NCI-H2196 (cell line): ENCODE measurements at regions not wholly inside any gene's neighbourhood (a gene's known extent, or its start where the extent isn't known, plus 50 kb on each side); places are given as distances from the start of the nearest gene placed in this dataset.

ENCODE experiments used
- DNase-seq: peaks from one replicate; lab custom pipeline; 2025; ENCODE audit not compliant: unreplicated experiment; lab: John Stamatoyannopoulos, UW

DNA sequence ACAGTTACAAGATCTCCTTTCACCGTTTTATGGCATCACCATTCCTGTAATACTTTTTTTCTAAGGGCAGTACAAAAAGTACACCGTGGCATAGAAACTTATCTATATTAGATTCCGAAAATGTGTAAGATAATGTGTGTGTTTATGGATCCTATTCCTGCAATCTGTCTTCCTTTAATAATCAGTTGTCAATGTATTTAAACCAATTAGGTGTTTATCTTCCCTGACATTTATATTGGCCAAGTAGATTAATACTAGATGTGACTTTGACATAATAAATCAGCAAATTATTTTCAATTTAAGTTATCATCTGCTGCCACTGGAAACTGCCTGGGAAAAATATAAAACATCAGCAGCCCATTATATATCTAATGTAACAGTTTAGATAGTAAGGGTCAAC is 770.3 kb upstream of the ADGRL2 start:
- no peak for DNase-seq

DNA sequence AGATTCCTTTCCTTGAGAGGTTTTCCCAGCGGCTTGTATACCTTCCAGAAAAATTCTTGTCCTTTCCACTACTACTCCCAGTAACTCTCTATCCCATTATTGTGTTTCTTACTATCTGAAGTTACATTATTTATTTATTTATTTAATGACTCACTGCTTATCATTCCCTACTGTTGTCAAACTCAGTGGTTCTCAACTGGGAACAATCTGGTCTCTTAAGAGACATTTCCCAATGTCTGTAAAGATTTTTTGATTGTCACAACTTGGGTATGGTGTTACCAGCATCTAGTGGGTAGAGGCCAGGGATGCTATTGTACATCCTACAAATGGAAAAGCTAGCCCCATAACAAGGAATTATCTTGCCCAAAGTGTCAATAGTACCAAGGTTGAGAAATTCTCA is 771.5 kb upstream of the ADGRL2 start:
- no peak for DNase-seq

DNA sequence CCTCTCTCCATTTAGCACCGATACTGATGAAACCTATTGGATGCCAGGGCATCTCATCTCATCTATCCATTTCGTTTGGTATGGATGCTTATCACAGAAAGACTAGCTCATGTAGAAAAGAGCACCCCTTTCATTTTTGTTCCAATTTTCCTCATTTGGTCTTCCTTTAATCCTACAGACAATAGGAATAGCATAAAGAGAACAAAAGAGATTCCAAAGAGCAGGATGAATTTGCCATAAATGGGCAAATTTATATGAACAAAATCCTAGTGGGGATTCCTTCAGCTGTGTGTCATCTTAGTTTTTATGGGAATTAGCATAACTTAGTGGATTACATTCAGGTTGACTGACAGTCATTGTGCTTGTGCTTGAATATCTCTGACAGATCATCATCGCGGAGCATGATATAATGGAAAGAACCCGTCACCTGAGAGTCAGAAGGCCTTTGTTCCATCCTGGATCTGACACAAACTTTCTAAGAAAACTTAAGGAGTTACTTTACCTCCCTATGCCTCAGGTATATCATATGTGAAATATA is 777.5 kb upstream of the ADGRL2 start:
- DNase-seq = no peak

DNA sequence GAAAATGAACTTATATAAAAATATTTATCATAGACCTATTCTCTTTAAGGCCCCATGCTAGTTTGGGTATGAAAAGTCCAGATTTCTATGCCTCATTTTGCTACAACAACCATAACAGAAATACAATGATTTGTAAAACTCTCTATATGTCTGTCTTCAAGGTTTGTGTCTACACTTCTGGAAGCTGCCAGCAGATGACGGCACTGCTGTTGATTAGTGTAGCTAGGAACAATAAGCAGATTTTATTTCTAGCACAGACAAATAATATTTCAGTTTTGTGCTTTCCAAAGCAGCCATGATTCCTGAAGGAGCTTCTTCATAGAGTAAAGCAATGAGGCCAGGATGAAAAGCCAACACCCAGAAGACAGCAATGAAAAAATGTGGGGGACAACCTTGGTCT is 779.6 kb upstream of the ADGRL2 start:
- no peak for DNase-seq

DNA sequence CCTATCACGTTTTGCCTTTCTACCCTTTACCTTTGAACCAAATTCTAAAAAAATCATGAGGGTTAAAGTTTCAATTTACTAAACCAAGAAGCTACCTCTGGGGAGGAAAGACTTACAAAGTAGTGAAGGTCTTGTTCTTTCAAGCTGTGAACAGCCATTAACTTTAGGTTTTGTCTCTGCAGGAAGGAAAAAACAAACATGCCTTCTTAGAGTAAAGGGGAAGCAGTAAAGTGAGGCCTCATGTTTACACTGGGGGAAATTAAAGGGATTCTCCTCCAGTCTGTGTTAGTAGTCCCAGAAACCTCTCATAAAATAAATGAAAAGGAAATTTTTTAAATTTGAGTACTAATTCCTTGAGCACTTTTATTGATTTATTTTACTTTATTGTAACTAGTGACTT is 780.2 kb upstream of the ADGRL2 start:
- no peak for DNase-seq

DNA sequence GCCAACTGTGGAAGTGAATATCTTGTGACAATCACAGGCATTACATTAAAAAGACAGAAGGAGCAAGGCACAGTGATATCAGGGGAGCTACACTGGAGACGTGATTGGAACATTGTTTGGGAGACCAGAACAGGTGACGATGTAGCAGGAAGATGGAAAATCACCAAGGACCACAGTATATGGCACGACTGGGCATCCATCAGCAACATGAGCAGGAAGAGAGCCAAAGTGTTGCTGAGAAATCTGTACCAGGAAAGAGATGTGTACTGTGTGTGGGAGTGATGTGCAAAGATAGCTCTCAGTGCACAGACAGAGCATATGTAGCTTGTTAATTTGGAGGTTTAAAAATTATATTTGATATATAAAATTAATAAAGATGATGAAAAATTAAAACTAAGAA is 790.6 kb upstream of the ADGRL2 start:
- no peak for DNase-seq

DNA sequence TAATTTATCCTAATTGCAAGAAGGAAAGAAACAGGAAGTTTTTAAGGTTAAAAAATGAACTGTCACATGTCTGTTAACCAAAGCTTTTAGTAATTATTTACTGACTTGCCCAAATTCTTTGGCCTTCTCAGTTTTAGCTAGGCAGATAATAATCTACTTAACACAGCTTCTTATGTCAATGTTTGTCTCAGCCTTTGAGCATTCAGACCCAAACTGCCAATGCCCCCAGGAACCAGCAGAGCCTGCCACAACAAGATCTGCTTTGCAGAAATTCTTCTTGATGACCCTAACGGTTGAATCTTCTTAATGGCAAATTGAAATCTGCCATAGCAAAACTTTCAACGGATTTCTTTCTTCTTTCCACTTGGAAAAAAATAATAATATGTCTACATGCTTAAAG is 792.4 kb upstream of the ADGRL2 start:
- DNase-seq = no peak

DNA sequence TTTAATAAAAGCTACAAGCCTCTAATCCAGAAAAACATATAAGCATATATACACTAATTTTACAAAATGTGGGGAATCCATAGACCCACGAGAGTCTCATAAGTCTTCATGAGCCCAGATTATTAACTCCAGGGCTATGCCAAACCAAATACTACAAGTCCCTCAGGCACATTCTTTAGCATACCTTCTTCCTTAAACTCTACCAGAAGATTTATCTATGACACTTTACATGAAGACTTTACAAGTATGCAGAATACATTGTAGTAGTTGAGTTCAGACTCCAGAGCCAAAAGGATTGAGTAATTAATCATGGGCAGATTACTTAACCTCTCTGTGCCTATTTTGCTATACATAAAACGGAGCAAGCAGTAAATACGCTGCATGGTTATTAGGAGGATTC is 793.7 kb upstream of the ADGRL2 start:
- no peak for DNase-seq

DNA sequence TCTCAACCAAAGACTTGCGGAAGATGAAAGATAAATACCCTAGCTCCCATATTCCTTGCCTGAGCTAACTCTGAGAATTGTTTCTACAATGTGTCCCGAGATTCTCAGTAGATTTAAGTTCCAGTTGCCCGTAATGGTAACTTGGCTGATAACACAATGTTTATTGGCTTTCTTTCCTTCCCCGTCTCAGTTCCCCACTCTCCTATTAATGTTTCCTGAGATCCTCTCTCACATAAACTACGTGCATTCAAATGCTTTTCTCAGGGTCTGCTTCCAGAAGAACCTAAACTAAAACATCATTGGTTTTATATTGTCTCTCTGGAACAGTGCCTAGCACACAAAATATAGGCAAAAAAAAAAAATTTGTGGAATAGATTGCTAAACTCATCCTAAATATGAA is 794.2 kb upstream of the ADGRL2 start:
- DNase-seq = no peak

DNA sequence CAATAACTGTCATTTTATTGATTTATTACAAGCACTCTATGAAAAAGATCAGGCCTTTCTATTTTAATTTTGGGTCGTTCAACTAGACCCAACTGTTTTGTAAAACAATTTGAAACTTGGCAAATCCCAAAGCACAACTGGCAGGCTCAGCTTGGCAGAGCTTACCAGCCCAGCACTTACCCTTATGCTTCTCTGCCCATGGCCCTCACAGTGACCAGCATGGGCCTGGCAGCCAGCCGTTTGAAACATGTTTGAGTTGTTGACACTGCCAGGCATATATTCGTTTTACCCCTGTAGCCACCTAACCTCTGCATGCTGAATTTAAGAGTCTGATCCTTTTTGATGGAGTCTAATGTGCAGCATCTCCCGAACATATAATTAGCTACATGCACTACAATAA is 796.7 kb upstream of the ADGRL2 start:
- DNase-seq = no peak

DNA sequence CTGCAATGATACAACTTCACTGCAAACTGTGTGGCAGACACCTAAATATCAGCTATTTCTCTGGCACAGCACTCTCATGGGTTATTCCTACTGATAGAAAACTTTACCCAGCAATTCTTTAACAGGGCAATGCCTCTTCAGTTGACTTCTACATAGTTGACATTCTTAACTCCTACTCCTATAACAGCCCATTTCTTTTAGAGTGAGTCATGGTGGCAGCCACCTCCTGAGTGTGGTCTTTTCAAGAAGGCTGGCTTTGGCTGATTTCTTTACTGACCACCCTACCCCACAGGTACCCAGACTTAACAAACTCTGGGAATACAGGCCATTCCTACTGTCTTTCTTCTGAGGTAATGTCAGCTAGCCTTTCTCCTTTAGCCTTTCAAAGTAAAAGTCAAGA is 805.8 kb upstream of the ADGRL2 start:
- DNase-seq = no peak

DNA sequence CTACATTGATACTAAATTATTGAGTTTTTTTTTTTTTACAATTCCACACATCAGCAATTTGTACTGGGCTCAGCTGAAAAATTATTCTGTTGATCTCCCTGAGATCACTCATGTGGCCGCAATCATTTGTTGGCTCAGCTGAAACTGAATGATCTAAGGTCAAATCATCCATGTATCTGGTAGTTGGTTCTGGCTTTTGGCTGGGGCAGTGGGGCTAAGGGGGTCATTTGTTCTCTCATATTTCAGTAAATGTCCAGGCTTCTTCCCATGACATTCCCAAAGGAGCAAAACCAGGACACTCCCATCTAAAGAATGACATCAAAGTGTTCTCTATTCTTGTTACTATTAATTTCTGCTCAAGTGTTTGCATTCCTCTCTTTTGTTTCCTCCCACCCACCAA is 806.7 kb upstream of the ADGRL2 start:
- DNase-seq = no peak

DNA sequence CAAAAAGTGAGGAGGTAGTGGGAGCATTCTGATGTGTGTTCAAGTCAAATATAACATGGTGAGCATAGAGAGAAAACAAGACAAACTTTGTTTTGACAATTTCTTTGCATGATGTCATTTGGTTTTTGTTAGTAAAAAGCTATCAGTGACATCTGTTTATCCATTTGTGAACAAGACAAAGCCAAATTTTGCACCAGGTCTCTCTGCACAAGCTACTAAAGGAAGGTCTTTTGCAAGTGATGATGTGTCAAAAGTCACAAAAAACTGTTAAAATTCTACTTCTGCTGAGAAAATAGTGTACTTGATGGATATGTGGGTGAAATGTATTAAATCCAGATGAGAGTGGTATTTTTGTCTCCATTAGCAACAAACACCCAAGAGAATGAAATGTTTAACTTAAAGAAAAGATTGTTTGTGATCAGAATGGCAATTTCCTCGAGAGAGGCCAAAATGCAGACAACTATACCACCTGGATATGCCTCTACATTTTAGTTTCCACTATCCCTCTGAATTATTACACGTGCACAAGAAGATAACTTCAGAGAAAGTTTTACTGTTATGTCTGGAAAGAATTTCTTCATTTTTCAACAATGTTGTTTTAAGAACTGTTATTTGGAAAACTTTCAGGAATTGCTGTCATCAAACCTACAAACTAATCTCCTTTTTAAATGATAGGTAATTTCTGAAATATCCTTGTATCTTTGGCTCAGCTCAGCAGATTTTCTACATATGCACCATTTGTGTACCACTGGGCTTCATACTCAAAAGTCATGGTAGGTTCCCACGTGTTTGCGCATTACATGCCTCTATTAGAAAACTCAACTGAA is 807.4 kb upstream of the ADGRL2 start:
- no peak for DNase-seq

DNA sequence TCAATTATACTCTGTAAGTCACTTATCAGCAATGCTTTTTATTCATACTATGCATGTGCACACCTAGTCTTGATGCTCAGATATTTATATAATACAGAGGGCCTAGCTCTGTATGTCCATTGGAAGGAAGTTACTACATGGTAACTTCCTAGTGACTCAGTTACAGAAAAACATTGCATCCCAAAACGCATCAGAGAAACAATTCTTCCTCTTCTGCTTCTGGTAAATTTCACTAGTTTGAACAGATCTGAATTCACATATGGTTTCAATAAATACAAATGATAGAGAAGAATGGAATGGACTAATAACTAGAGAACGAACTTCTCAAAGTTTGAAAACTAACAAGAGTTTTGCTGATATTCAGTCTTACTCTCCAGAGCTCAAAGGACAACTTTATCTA is 811.3 kb upstream of the ADGRL2 start:
- DNase-seq = no peak

DNA sequence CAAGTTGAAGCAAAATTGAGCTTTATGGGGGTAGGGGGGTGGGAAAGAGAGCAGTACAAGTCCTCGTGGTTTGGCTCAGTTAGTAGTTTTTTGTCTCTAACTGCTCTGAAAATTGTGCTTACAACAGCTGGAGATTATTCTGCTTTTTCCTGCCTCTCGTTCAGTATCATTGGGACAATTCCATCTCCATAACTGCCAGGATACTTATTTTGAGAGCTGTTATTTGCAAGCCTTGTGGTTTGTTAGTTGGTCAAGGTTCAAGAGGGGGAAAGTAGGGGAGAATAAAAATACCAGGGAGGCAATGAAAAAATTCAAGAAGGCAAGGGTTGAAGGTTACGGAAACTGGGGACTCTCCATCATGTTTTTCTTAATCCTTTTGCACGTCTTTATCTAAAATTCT is 811.8 kb upstream of the ADGRL2 start:
- no peak for DNase-seq

DNA sequence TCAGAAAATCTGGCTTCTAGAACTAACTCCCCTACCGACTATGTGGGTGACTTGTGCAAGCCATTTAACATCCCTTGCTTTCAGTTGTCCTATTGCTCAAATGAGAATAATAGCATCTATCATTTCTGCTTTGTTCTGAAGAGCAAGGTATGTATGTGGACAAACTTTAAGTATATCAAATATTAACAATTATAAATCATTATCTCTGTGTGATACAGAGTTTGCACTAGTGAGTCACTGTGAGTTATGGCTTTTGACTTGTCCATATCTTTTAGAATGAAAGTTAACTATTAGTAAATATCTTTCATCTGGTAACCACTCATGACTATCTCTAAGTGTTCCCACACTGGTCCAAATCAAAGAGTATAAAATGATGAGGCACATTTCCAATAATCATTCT is 812.9 kb upstream of the ADGRL2 start:
- no peak for DNase-seq

DNA sequence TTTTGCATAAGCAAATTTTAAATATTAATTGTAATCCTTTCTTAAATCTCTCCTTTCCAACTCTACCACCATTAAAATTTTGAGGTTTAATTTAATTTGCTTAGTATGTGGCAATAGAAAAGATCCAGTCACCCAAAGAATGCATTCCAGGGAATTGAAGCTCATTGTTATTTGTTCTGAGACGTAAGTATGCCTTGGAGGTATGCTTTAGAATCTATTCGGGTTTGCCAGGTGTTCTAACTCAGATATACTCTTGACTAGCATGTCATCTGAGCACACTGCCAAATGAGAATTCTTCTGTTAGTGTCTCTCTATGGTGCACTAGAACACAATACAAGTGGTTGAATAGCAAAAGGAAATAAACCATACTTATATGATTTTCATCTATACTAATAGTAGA is 813.6 kb upstream of the ADGRL2 start:
- DNase-seq = no peak

DNA sequence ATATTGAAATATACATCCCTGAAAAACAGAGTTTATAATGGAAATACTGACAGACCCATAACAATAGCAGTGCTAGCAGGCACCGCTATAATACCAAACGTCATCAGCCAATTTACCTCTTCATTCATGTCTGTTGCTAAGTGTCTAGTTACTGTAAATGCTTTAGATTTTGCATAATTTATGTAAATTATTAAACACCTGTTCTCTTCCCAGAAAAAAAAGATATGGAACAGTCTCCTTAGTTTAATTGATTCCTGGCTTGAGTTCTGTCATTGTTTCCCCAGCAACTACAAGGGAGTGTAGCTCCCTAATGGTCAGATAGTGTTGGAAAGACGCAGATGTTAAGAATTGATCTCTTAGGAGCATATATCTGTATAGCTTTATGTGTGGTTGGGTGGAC is 817.9 kb upstream of the ADGRL2 start:
- no peak for DNase-seq

DNA sequence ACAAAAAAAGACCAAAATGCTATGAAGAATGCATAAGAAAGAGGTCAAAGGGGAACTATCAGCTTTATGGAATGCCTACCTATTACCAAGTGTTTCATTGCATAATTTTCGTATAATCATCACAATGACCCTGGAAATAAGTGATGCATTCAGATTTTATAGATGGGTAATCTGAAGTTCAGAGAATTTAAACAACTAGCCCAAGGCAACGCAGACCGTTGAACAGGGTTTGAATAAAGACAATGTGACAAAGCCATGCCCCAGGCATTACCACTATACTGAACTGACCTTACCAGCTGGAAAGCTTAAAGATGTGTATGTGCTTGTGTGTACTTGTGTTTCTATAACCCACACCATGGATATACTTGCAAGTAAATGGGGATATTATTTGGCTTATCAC is 827.6 kb upstream of the ADGRL2 start:
- DNase-seq = no peak

DNA sequence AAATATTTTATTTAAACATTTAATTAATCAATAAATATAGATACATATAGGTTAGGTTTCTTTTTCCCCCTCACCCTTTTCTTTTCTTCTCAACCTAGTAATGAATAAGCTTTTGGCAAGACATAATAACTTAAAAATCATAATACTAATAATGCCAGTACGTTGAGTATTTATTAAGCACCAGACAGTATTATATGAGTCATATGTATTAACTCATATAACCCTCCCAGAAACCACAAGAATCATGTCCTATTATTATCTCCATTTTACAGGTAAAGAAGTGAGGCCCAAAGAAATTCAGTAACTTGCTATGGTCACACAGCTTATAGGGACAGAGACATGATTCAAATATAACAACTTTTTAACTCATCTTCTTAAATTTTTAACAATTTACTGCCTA is 834.5 kb upstream of the ADGRL2 start:
- DNase-seq = no peak

DNA sequence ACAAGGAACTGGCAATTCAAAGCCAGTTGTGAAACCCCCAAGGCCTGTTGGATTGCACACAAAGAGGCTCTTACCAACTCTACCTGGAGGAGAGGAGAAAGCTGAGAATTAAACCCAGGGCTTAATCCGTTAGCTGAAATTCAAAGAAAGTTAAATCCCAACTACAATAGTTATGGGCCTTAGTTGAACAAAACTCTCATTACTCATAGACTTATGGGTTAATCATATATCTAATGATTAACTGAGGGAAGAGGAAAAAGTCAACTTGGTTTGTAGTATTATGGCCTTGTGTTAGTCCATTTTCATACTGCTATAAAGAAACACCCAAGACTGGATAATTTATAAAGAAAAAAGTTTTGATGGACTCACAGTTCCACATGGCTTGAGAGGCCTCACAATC is 838.2 kb upstream of the ADGRL2 start:
- DNase-seq = no peak

DNA sequence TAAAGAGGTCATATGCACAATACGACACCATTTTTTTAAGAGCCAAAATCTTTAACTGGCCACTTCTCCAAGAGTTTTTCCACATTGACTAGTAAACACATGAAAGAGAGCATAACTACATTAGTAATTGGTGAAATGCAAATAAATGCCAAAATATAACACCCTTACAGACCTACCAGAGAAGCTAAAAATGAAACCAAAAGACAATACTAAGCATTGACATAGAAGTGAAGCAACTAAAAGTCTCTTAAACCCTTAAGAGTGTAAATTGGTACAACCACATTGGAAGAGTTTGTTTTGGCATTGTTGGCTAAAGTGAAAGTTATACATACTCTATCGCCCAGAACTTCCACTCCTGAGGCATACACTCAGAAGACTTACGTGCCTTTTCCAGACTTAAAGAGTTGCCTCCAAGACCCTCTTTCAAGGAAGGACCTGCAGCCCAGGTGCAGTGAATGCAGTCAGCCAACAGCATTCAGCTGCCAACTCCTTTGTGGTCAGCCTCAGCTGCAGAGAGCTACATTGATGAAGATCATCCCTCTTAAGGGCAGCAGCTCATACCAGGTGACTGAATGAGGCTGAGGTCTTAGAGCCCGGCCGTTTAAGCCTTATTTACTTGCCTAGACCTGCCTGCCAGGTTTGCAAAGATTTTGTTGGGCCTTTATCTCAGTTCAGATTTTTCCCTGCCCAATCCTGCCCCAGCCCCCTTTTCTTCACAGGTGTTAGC is 839.1 kb upstream of the ADGRL2 start:
- peak; percentile 2 for DNase-seq

DNA sequence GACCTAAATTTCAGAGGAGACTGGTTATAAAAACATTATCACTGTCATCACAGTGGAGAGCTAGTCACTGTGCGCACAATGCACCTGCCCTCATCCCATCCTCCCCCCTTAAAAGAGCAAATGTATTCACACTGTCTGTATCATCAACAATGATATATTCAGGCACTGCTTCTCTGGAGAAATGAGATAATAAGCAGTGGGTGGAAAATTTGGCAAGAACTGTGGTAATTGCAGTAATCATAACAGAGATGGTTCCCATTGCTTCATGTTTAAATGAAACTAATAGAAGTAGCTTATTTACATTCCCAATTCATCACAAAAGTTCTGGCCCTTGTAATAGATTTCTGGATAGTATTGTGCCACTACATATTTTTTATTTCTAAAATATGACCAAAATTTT is 867.4 kb upstream of the ADGRL2 start:
- DNase-seq = no peak
